ENCODE measurements at regions not wholly inside any gene's neighbourhood (a gene's known extent, or its start where the extent isn't known, plus 50 kb on each side); places are given as distances from the start of the nearest gene placed in this dataset.

DNA sequence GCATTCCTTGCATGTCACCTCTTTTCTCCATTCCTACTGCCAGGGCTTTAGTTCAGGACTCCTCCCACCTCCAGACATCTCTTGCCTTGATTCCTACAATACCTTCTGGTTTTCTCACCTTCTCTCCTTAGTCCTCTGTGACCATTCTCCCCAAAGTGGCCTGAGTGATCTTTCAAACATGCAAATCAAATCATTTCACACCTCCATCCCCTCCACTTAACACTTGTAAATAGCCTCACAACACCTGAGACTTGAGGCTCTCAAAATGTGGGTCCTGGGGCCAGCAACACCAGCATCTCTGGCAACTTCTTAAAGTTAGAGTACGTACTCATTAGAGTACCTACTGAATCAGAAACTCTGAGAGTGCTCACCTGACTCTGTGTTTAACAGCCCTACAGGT, 68.4 kb downstream of the RTL9 start:
- no peak overlapping the region for H3K4me3 ChIP-seq (replicated peaks; ENCODE audit: low read depth, low read length)

DNA sequence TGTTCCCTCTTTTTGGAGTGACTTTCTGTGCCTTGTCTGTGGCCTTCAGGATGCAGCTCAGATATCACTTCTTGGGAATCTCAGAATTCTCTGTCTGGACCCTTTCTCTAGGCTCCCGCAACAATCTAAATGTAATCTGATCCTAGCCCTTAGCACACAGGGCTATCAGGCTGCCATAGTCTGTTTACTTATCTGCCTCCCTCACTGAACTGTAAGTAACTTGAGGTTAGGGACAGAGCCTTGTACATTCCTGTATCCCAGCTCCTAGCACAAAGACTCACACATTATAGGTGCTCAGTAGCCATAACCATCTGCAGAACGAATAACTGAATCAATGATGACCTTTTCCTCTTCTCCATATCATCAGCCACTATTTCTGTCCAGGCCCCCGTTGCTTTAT, 69.5 kb downstream of the RTL9 start:
- H3K27me3 ChIP-seq (replicated peaks; ENCODE audit: control insufficient read depth, insufficient read depth, low read length): no peaks in the 10 kb centered on the region; the same call in 1 of the 2 replicates
- H3K36me3 ChIP-seq (ENCODE audit: control insufficient read depth, insufficient read depth, low read length): no peaks in the 10 kb centered on the region
- TF ChIP-seq, protein P1, sequence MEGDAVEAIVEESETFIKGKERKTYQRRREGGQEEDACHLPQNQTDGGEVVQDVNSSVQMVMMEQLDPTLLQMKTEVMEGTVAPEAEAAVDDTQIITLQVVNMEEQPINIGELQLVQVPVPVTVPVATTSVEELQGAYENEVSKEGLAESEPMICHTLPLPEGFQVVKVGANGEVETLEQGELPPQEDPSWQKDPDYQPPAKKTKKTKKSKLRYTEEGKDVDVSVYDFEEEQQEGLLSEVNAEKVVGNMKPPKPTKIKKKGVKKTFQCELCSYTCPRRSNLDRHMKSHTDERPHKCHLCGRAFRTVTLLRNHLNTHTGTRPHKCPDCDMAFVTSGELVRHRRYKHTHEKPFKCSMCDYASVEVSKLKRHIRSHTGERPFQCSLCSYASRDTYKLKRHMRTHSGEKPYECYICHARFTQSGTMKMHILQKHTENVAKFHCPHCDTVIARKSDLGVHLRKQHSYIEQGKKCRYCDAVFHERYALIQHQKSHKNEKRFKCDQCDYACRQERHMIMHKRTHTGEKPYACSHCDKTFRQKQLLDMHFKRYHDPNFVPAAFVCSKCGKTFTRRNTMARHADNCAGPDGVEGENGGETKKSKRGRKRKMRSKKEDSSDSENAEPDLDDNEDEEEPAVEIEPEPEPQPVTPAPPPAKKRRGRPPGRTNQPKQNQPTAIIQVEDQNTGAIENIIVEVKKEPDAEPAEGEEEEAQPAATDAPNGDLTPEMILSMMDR (IDR thresholded peaks at IDR 0.05; ENCODE audit: insufficient read depth, low read length, poor library complexity, severe bottlenecking): no peak
- no peak for DNase-seq (ENCODE audit: extremely low read depth, insufficient read length)
- H3K4me3 ChIP-seq (replicated peaks; ENCODE audit: low read depth, low read length): no peak overlapping the region

More for the DNA sequence above, 68.4 kb downstream of the RTL9 start:
- TF ChIP-seq, protein P1 (IDR thresholded peaks at IDR 0.05; ENCODE audit: insufficient read depth, low read length, poor library complexity, severe bottlenecking): no peak
- H3K36me3 ChIP-seq (ENCODE audit: control insufficient read depth, insufficient read depth, low read length): no peaks in the 10 kb centered on the region
- DNase-seq (ENCODE audit: extremely low read depth, insufficient read length): no peak
- H3K27me3 ChIP-seq (replicated peaks; ENCODE audit: control insufficient read depth, insufficient read depth, low read length): no peaks in the 10 kb centered on the region; the same call in 1 of the 2 replicates

DNA sequence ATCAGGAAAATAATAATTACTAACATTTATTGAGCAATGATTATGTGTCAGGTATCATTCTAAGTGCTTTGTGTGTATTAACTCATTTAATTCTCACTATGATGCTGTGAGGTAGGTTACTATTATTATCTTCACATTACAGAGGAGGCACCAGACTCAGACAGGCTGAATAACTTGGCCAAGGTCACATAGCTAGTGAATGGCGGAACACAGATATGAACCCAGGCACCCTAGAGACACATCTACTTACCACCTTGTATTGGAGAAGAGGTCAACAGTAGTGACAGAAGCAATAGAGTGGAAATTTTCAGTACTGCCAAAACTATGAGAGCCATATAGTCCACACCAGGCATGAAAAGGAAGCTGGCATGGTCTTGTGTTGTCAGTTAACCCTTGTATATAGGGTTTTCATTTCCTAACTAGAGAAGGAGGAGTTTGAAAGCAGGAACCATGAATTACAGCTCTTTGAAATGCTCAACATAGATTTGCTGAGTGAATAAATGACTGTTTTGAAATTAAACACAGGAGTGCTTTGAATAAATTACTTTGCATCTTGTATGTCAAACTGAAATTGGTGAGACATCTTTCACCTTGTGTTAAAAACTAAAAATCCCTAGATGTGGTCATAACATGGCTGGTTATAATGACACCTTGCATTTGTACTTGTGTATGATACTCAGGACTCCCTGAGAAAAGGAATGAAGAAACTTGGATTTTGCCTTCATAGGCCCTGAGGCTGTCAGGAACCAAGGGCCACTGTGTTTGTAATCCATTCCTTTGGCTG, 71.8 kb downstream of the RTL9 start:
- TF ChIP-seq, protein P1 (IDR thresholded peaks at IDR 0.05; ENCODE audit: insufficient read depth, low read length, poor library complexity, severe bottlenecking): no peak
- H3K4me3 ChIP-seq (replicated peaks; ENCODE audit: low read depth, low read length): no peak overlapping the region
- no peaks in the 10 kb centered on the region; the same call in 1 of the 2 replicates for H3K27me3 ChIP-seq (replicated peaks; ENCODE audit: control insufficient read depth, insufficient read depth, low read length)
- H3K36me3 ChIP-seq (ENCODE audit: control insufficient read depth, insufficient read depth, low read length): no peaks in the 10 kb centered on the region
- no peak for DNase-seq (ENCODE audit: extremely low read depth, insufficient read length)

DNA sequence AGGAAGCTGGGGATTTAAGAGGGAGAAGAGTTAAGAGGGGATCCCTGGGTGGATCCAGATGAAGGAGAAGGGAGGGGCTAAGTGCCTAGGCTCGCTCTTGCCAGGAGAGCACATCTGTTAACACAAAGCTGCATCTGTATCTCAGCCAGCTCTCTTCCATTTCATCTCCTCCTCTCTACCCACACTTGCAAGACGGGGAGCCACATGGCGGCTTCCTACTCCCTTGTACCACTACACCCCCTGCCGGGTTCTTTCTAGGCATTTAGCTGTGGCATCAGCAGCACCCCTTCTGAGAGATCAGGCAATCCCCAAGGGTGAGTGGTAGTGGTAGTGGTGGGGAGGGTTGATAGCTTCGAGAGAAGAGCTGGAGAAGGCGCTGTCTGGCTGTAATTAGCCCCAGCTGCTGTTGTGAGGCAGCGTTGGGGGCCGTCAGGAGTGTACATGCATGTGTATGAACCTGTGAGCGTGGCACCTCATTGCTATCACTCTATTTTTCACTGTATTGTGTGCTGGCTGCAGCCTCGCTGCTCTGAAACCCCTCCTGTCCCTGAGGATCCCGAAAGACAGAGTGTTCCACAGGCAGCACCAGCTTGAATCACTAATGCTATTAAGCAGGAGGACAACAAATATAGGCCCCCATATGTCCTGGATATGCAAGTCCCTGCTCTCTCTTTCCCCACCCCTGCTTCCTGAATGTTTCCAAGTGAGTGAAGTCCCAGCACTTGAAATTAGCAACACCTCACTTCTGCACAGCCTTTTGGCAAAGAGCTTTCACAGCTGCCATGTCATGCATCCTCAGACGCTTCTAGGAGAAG, 73.7 kb downstream of the RTL9 start:
- Histone ChIP-seq H3K4me3 (replicated peaks; ENCODE audit: low read depth, low read length) (no peak overlapping the region), H3K27me3 (replicated peaks; ENCODE audit: control insufficient read depth, insufficient read depth, low read length) (no peaks in the 10 kb centered on the region; the same call in none of the 2 replicates), H3K36me3 (ENCODE audit: control insufficient read depth, insufficient read depth, low read length) (no peaks in the 10 kb centered on the region)
- TF ChIP-seq, protein P1 (IDR thresholded peaks at IDR 0.05; ENCODE audit: insufficient read depth, low read length, poor library complexity, severe bottlenecking): no peak
- no peak for DNase-seq (ENCODE audit: extremely low read depth, insufficient read length)

DNA sequence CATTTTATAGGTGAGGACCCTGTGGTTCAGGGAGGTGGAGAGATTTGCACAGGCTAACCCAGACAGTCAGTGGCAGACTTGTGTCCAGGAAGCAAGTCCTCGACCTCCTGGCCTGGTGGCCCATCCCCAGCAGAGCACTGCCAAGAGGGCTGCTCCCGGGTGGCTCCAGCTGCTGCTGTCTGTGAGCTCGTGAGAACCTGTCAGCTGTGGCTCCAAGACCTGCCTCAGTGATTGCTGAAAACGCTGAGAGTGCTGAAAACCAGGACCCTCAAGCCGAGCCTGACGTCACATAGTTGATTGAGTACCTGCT, 74.2 kb downstream of the RTL9 start:
- Histone ChIP-seq H3K27me3 (replicated peaks; ENCODE audit: control insufficient read depth, insufficient read depth, low read length) (no peaks in the 10 kb centered on the region; the same call in none of the 2 replicates), H3K36me3 (ENCODE audit: control insufficient read depth, insufficient read depth, low read length) (no peaks in the 10 kb centered on the region), H3K4me3 (replicated peaks; ENCODE audit: low read depth, low read length) (no peak overlapping the region)
- no peak for DNase-seq (ENCODE audit: extremely low read depth, insufficient read length)
- TF ChIP-seq, protein P1 (IDR thresholded peaks at IDR 0.05; ENCODE audit: insufficient read depth, low read length, poor library complexity, severe bottlenecking): no peak

Data from GM06990 (cell line).